ENCODE measurements at regions not wholly inside any gene's neighbourhood (a gene's known extent, or its start where the extent isn't known, plus 50 kb on each side); places are given as distances from the start of the nearest gene placed in this dataset.

DNA sequence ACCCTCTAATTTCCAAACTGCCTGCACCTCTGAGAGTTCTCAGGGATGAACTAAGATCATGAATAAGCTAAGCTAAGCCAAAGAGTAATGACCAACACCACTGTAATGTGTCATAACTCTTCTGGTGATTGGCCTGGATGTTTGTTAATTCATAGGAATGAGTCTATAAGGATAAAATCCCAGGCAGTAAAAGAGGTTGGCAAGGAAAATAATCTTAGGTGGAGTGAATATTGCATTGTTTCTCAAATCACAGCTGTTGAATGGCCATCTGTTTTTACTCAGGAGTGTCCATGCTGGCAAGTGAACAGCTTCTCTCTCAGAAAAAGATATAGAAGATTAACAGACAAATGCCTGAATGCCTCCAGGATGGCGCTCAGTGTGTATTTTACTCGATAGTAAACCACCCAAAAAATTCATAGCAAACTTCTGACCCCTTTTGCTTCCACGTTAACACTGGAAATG is 60.8 kb upstream of the GLS start:
- FAIRE-seq (no peak), DNase-seq (ENCODE audit: low read depth, low spot score) (no peak)
- H3K27me3 ChIP-seq (ENCODE audit: control insufficient read depth in 2 of 2, insufficient read depth in 2 of 2, low read length in 2 of 2) = no peaks in the 10 kb centered on the region
- no peak overlapping the region for H3K4me3 ChIP-seq (replicated peaks in 1 of 3; ENCODE audit: insufficient read depth in 1 of 3, low read depth in 1 of 3, low read length in 3 of 3)
- no peaks in the 10 kb centered on the region for H3K79me2 ChIP-seq (ENCODE audit: control insufficient read depth, insufficient read depth, low read length)
- no peaks in the 10 kb centered on the region for H3K9me3 ChIP-seq (replicated peaks; ENCODE audit: control insufficient read depth, insufficient read depth, low read length)
- no peak overlapping the region for H3K4me2 ChIP-seq (ENCODE audit: insufficient read depth, low read length)
- no peaks in the 10 kb centered on the region for H3K9me1 ChIP-seq (replicated peaks; ENCODE audit: control insufficient read depth, extremely low read depth, insufficient read depth, low read length)
- ChIA-PET CTCF (interaction anchor here (0.6 to 1.0 kb wide), 3 partner anchors 30 to 1123 kb away, joined by 3 to 4 read pairs (median 4); no protein-coding TSS in a partner anchor), POLR2A (no interaction called here)
- no peaks in the 10 kb centered on the region for H3K36me3 ChIP-seq (ENCODE audit: control insufficient read depth in 2 of 2, extremely low read depth in 1 of 2, insufficient read depth in 2 of 2, low read length in 2 of 2)
- no TSS peak for BruUV-seq (replicated peaks)
- H3K27ac ChIP-seq (ENCODE audit: insufficient read depth, low read depth, low read length) = no peak overlapping the region
- no peaks in the 10 kb centered on the region for H3K4me1 ChIP-seq (ENCODE audit: control insufficient read depth, extremely low read depth, insufficient read depth, low read length)
- H4K20me1 ChIP-seq (replicated peaks; ENCODE audit: control insufficient read depth, extremely low read depth, insufficient read depth, low read length) = no peaks in the 10 kb centered on the region
- dilution Hi-C loops (cut with MboI; ENCODE audit: extremely low pct_ligation_motif_present, low sequenced_read_pairs) = no loop called here
- no peak overlapping the region for H3K9ac ChIP-seq (replicated peaks; ENCODE audit: extremely low read depth, insufficient read depth, low read length)
- no peak overlapping the region for H2AFZ ChIP-seq (ENCODE audit: low read depth, low read length)
- intact Hi-C loops (cut with micrococcal nuclease) = no loop called here
- TF ChIP-seq JUN (IDR thresholded peaks at IDR 0.05; ENCODE audit: borderline replicate concordance, insufficient read depth, insufficient read length, low read depth) (no peak), MAX (IDR thresholded peaks at IDR 0.05; ENCODE audit: insufficient read depth, insufficient read length) (no peak), EZH2 (IDR thresholded peaks at IDR 0.05; ENCODE audit: borderline replicate concordance, low read depth, low read length, severe bottlenecking) (no peak), MYC (IDR thresholded peaks at IDR 0.05; ENCODE audit: low read depth, low read length) (no peak), POLR2A (IDR thresholded peaks at IDR 0.05; ENCODE audit: low read depth, low read length) (no peak), FOS (IDR thresholded peaks at IDR 0.05; ENCODE audit: borderline replicate concordance, insufficient read depth, low read length) (no peak), POLR2AphosphoS5 (IDR thresholded peaks at IDR 0.05; ENCODE audit: insufficient read depth, low read depth, low read length) (no peak)
- TF ChIP-seq, protein P1, sequence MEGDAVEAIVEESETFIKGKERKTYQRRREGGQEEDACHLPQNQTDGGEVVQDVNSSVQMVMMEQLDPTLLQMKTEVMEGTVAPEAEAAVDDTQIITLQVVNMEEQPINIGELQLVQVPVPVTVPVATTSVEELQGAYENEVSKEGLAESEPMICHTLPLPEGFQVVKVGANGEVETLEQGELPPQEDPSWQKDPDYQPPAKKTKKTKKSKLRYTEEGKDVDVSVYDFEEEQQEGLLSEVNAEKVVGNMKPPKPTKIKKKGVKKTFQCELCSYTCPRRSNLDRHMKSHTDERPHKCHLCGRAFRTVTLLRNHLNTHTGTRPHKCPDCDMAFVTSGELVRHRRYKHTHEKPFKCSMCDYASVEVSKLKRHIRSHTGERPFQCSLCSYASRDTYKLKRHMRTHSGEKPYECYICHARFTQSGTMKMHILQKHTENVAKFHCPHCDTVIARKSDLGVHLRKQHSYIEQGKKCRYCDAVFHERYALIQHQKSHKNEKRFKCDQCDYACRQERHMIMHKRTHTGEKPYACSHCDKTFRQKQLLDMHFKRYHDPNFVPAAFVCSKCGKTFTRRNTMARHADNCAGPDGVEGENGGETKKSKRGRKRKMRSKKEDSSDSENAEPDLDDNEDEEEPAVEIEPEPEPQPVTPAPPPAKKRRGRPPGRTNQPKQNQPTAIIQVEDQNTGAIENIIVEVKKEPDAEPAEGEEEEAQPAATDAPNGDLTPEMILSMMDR (IDR thresholded peaks at IDR 0.05; ENCODE audit: extremely low read depth in 1 of 2, insufficient read depth in 1 of 2, low read depth in 1 of 2, low read length in 2 of 2) = no peak
